IMR-90 (cell line): ENCODE measurements at regions not wholly inside any gene's neighbourhood (a gene's known extent, or its start where the extent isn't known, plus 50 kb on each side); places are given as distances from the start of the nearest gene placed in this dataset.

Source experiments
- ATAC-seq: fragments of 200-7000 bp; cut with Tn5 transposase; 2 replicates; pipeline ENCODE4 v1.9.1; 2020; ENCODE audit warnings: low read depth, mild to moderate bottlenecking, moderate library complexity
- BruUV-seq: library from RNA; stranded (reverse); fragments of 400-500 nt; replicated peaks from 2 replicates; lab custom pipeline; 2021; lab: Mats Ljungman, UMichigan
- CTCF ChIA-PET: fragments of 300-600 bp; formaldehyde crosslinking; extraction: SDS; loops from one replicate; lab custom pipeline; 2021; ENCODE audit warnings: antibody characterized with exemption; lab: Yijun Ruan, JAX
- POLR2A ChIA-PET: fragments of 300-600 bp; sonication (Branson Sonifier 250); formaldehyde crosslinking; loops from one replicate; lab custom pipeline; 2022; ENCODE audit warnings: antibody characterized with exemption; ENCODE audit not compliant: unreplicated experiment; lab: Charles Lee
- DNase-seq: peaks from one replicate; pipeline ENCODE4 v3.0.0; 2013
- H2AFZ ChIP-seq: replicated peaks from 2 replicates; pipeline ENCODE3; 2013; ENCODE audit warnings: low read length, mild to moderate bottlenecking; ENCODE audit not compliant: poor library complexity
- H2AK5ac ChIP-seq: 2 replicates; pipeline ENCODE4 v1.6.1; 2013; ENCODE audit warnings: low read depth, low read length, inconsistent platforms
- H2AK9ac ChIP-seq: replicated peaks from 2 replicates; pipeline ENCODE3; 2013; ENCODE audit warnings: mild to moderate bottlenecking, low read depth, low read length, moderate library complexity; ENCODE audit not compliant: poor library complexity
- H2BK120ac ChIP-seq: 2 replicates; pipeline ENCODE4 v1.6.1; 2013; ENCODE audit warnings: low read depth, low read length, inconsistent platforms
- H2BK15ac ChIP-seq: 3 replicates; pipeline ENCODE4 v1.6.1; 2013; ENCODE audit warnings: low read depth, low read length, inconsistent platforms
- H2BK20ac ChIP-seq: 2 replicates; pipeline ENCODE4 v1.6.1; 2013; ENCODE audit warnings: low read depth, mild to moderate bottlenecking, inconsistent platforms, low read length, moderate library complexity
- H2BK5ac ChIP-seq: 2 replicates; pipeline ENCODE4 v1.6.1; 2013; ENCODE audit warnings: mild to moderate bottlenecking, low read depth, low read length, inconsistent platforms; ENCODE audit not compliant: poor library complexity, severe bottlenecking
- H3K14ac ChIP-seq: replicated peaks from 2 replicates; pipeline ENCODE4 v1.6.1; 2013; ENCODE audit warnings: low read depth, low read length, inconsistent platforms
- H3K18ac ChIP-seq: 2 replicates; pipeline ENCODE4 v1.6.1; 2013; ENCODE audit warnings: low read depth, low read length, control low read depth
- H3K23ac ChIP-seq: 2 replicates; pipeline ENCODE4 v1.6.1; 2013; ENCODE audit warnings: low read depth, low read length, inconsistent platforms
- H3K27ac ChIP-seq: 2 replicates; pipeline ENCODE4 v1.5.1; 2013; ENCODE audit warnings: mild to moderate bottlenecking, control low read depth, low read length; ENCODE audit not compliant: insufficient read depth
- H3K27me3 ChIP-seq: 2 replicates; pipeline ENCODE4 v1.6.1; 2013; ENCODE audit warnings: low read length; ENCODE audit not compliant: control insufficient read depth, insufficient read depth
- H3K36me3 ChIP-seq: 2 replicates; pipeline ENCODE4 v1.6.1; 2013; ENCODE audit warnings: low read length, mixed read lengths; ENCODE audit not compliant: control insufficient read depth, insufficient read depth
- H3K4ac ChIP-seq: 2 replicates; pipeline ENCODE4 v1.6.1; 2013; ENCODE audit warnings: low read depth, low read length, inconsistent platforms
- H3K4me1 ChIP-seq: 2 replicates; pipeline ENCODE4 v1.6.1; 2013; ENCODE audit warnings: low read length, mixed read lengths; ENCODE audit not compliant: control insufficient read depth, insufficient read depth
- H3K4me2 ChIP-seq: 2 replicates; pipeline ENCODE4 v1.6.1; 2013; ENCODE audit warnings: low read depth, mild to moderate bottlenecking, control low read depth, low read length, moderate library complexity
- H3K4me3 ChIP-seq: 2 replicates; pipeline ENCODE4 v1.5.1; 2013; ENCODE audit warnings: low read depth, mild to moderate bottlenecking, control low read depth, low read length, moderate library complexity; ENCODE audit not compliant: insufficient read depth
- H3K56ac ChIP-seq: 2 replicates; pipeline ENCODE4 v1.6.1; 2013; ENCODE audit warnings: low read length, inconsistent platforms; ENCODE audit not compliant: insufficient read depth; ENCODE audit errors: extremely low read depth
- H3K79me1 ChIP-seq, 2 experiments: 2 replicates each; pipeline ENCODE4 v1.6.1; 2013; ENCODE audit warnings: low read length in 2 of 2, inconsistent platforms in 1 of 2, low read depth in 1 of 2
- H3K9ac ChIP-seq: 2 replicates; pipeline ENCODE4 v1.6.1; 2013; ENCODE audit warnings: low read depth, low read length, control low read depth
- H3K9me1 ChIP-seq: 2 replicates; pipeline ENCODE4 v1.6.1; 2013; ENCODE audit warnings: low read length, inconsistent platforms; ENCODE audit not compliant: insufficient read depth
- H3K9me3 ChIP-seq: 2 replicates; pipeline ENCODE4 v1.6.1; 2013; ENCODE audit warnings: low read length; ENCODE audit not compliant: control insufficient read depth, insufficient read depth
- H4K20me1 ChIP-seq: 2 replicates; pipeline ENCODE4 v1.6.1; 2013; ENCODE audit warnings: low read length, inconsistent platforms; ENCODE audit not compliant: insufficient read depth
- H4K5ac ChIP-seq: 2 replicates; pipeline ENCODE4 v1.6.1; 2013; ENCODE audit warnings: mild to moderate bottlenecking, low read depth, low read length, control low read depth
- H4K8ac ChIP-seq, 2 experiments: 2 replicates each; pipeline ENCODE4 v1.6.1; 2013; ENCODE audit warnings: low read depth in 2 of 2, low read length in 2 of 2, control low read depth in 1 of 2, inconsistent platforms in 1 of 2
- H4K91ac ChIP-seq: 2 replicates; pipeline ENCODE4 v1.6.1; 2013; ENCODE audit warnings: low read depth, low read length, inconsistent platforms; ENCODE audit not compliant: insufficient read depth
- BHLHE40 ChIP-seq: fragments of 150-350 bp; IDR thresholded peaks from 2 replicates; pipeline ENCODE4 v1.6.1; 2016; ENCODE audit warnings: mild to moderate bottlenecking, low read depth, low read length
- MAFK ChIP-seq: IDR thresholded peaks from 2 replicates; pipeline ENCODE4 v1.6.1; 2012; ENCODE audit warnings: low read depth, low read length, improper control_type of control experiment
- MXI1 ChIP-seq: IDR thresholded peaks from 2 replicates; pipeline ENCODE4 v1.6.1; 2012; ENCODE audit warnings: low read depth, mild to moderate bottlenecking, low read length, moderate library complexity, borderline replicate concordance
- RCOR1 ChIP-seq: IDR thresholded peaks from 2 replicates; pipeline ENCODE4 v1.6.1; 2012; ENCODE audit warnings: mild to moderate bottlenecking, low read length, improper control_type of control experiment; ENCODE audit not compliant: insufficient replicate concordance
- WGBS, 2 experiments: methylation state at CpG; one replicate each; pipeline versions ENCODE4 v1.1.5 to v1.1.7; 2013; ENCODE audit warnings: missing lambda C conversion rate in 2 of 2; ENCODE audit not compliant: insufficient read length in 1 of 2; ENCODE audit errors: extremely low coverage in 2 of 2; 5-methylcytosine and 5-hydroxymethylcytosine counted together
- dilution Hi-C: fragments of 300-500 bp; cut with HindIII; formaldehyde crosslinking; loops from one replicate; pipeline ENCODE4 v1.14.3; 2018; ENCODE audit warnings: low sequenced_read_pairs; ENCODE audit not compliant: unreplicated experiment
- in situ Hi-C: fragments of 300-500 bp; cut with MboI; formaldehyde crosslinking; loops from 3 replicates; pipeline ENCODE4 v1.14.3; 2019; ENCODE audit warnings: low sequenced_read_pairs, inconsistent platforms, mixed read lengths
- intact Hi-C: fragments of 100-400 bp; cut with micrococcal nuclease; formaldehyde crosslinking; loops from 2 replicates; pipeline ENCODE4 v1.10.0; 2022
- TF ChIP-seq, protein P1 (sequence below): fragments of 150-350 bp; IDR thresholded peaks from 2 replicates; pipeline ENCODE4 v1.6.1; 2016; ENCODE audit warnings: low read depth, mild to moderate bottlenecking, low read length, moderate library complexity, borderline replicate concordance

GRCh38 chr1:72634946-72635345 is 352.6 kb upstream of the NEGR1 start:
- no peak overlapping the region for H3K14ac ChIP-seq
- H4K8ac ChIP-seq = no peak overlapping the region
- H3K36me3 ChIP-seq = no peaks in the 10 kb centered on the region
- H3K27ac ChIP-seq = no peak overlapping the region
- H2BK20ac ChIP-seq = no peak overlapping the region
- no peaks in the 10 kb centered on the region for H3K9me1 ChIP-seq
- no peaks in the 10 kb centered on the region; the same call in 1 of the 2 replicates for H3K27me3 ChIP-seq
- no peak overlapping the region for H2BK15ac ChIP-seq
- no peak overlapping the region for H2BK5ac ChIP-seq
- intact Hi-C loops = no loop called here
- no peak overlapping the region for H4K91ac ChIP-seq
- no peak overlapping the region for H2AFZ ChIP-seq
- H3K9me3 ChIP-seq = no peaks in the 10 kb centered on the region
- no peak overlapping the region for H2AK5ac ChIP-seq
- no peaks in the 10 kb centered on the region for H4K20me1 ChIP-seq
- BruUV-seq = no TSS peak
- H3K79me1 ChIP-seq = no peaks in the 10 kb centered on the region
- no CpG with 5 or more reads among the region's 3 CpGs for WGBS, 2 experiments
- no peak overlapping the region for H3K56ac ChIP-seq
- TF ChIP-seq RCOR1 = no peak
- TF ChIP-seq, protein P1, sequence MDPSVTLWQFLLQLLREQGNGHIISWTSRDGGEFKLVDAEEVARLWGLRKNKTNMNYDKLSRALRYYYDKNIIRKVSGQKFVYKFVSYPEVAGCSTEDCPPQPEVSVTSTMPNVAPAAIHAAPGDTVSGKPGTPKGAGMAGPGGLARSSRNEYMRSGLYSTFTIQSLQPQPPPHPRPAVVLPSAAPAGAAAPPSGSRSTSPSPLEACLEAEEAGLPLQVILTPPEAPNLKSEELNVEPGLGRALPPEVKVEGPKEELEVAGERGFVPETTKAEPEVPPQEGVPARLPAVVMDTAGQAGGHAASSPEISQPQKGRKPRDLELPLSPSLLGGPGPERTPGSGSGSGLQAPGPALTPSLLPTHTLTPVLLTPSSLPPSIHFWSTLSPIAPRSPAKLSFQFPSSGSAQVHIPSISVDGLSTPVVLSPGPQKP = no peak
- TF ChIP-seq MXI1 = no peak
- TF ChIP-seq BHLHE40 = no peak
- no peak for TF ChIP-seq MAFK
- dilution Hi-C loops = no loop called here
- in situ Hi-C loops = no loop called here
- H3K23ac ChIP-seq = no peak overlapping the region
- H4K5ac ChIP-seq = no peak overlapping the region
- ATAC-seq = no peak
- H3K4me3 ChIP-seq = no peak overlapping the region
- H3K4ac ChIP-seq = no peak overlapping the region
- POLR2A ChIA-PET = no interaction called here
- H3K18ac ChIP-seq = no peak overlapping the region
- CTCF ChIA-PET = no interaction called here
- no peaks in the 10 kb centered on the region for H3K4me1 ChIP-seq
- H3K4me2 ChIP-seq = no peak overlapping the region
- H2AK9ac ChIP-seq = no peak overlapping the region
- DNase-seq = no peak
- H3K9ac ChIP-seq = no peak overlapping the region
- H2BK120ac ChIP-seq = no peak overlapping the region
